Breast epithelium (tissue), 3 donors: ENCODE measurements at regions not wholly inside any gene's neighbourhood (a gene's known extent, or its start where the extent isn't known, plus 50 kb on each side); places are given as distances from the start of the nearest gene placed in this dataset.

Source experiments
- CTCF ChIP-seq, 3 donors: fragments of 450-650 bp; IDR thresholded peaks; one replicate each; pipeline ENCODE4 v1.5.1; 2016 to 2017; ENCODE audit warnings: antibody characterized with exemption in 3 of 3, mild to moderate bottlenecking in 3 of 3, moderate library complexity in 3 of 3
- POLR2A ChIP-seq: fragments of 450-650 bp; IDR thresholded peaks from one replicate; pipeline ENCODE4 v1.6.1; 2016; ENCODE audit warnings: antibody characterized with exemption, mild to moderate bottlenecking, moderate library complexity
- POLR2AphosphoS5 ChIP-seq, 3 donors: sonication (generic); formaldehyde crosslinking; IDR thresholded peaks; one replicate each; pipeline ENCODE4 v1.6.1; 2017; ENCODE audit warnings: antibody characterized with exemption in 3 of 3

GRCh38 chr3:118077332-118077731 lies 957.3 kb downstream of the IGSF11 start:
- TF ChIP-seq CTCF (IDR thresholded peaks at IDR 0.05) (no peak), POLR2A (no peak), POLR2AphosphoS5 (IDR thresholded peaks at IDR 0.05) (no peak)
